Adipocyte (in vitro differentiated cells): ENCODE measurements at regions not wholly inside any gene's neighbourhood (a gene's known extent, or its start where the extent isn't known, plus 50 kb on each side); places are given as distances from the start of the nearest gene placed in this dataset.

Source experiments
- DNase-seq: peaks from one replicate; pipeline ENCODE4 v3.0.0-alpha.2; 2015; ENCODE audit warnings: low read depth
- H3K27me3 ChIP-seq: replicated peaks from 2 replicates; pipeline ENCODE4 v1.7.0; 2013; ENCODE audit warnings: mild to moderate bottlenecking, low read length, moderate library complexity; ENCODE audit not compliant: control insufficient read depth, insufficient read depth
- H3K36me3 ChIP-seq: 2 replicates; pipeline ENCODE4 v1.7.0; 2013; ENCODE audit warnings: low read length, mild to moderate bottlenecking, moderate library complexity; ENCODE audit not compliant: control insufficient read depth, insufficient read depth, severe bottlenecking
- H3K4me1 ChIP-seq: 2 replicates; pipeline ENCODE4 v1.7.0; 2013; ENCODE audit warnings: mild to moderate bottlenecking, low read length, moderate library complexity; ENCODE audit not compliant: control insufficient read depth, insufficient read depth
- H3K4me3 ChIP-seq: 2 replicates; pipeline ENCODE4 v1.7.0; 2013; ENCODE audit warnings: mild to moderate bottlenecking, low read length, moderate library complexity
- H3K9ac ChIP-seq: 2 replicates; pipeline ENCODE4 v1.7.0; 2013; ENCODE audit warnings: mild to moderate bottlenecking, low read length, moderate library complexity
- H3K9me3 ChIP-seq: 2 replicates; pipeline ENCODE4 v1.7.0; 2013; ENCODE audit warnings: mild to moderate bottlenecking, low read length, moderate library complexity; ENCODE audit not compliant: control insufficient read depth

DNA sequence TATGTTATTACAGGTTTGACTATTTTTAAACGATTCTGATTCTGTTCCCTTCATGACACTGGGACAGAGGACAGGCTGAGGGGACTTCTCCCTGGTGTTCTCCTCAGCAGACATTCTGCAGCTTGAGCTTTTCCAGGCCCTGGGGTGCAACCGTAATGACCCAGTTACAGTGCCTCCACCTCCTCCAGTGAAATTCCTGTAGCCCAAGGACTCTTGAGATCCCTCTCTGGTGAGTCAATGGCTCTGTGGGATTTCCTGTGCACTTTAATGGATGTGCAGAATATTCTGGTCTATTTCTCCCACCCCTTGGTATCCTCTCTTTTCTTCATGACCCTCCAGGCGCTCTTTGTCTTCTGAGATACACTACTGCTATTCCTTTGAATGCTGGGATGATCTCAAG, 319.3 kb downstream of the INHBA start:
- H3K9ac ChIP-seq = no peak overlapping the region
- H3K4me3 ChIP-seq = no peak overlapping the region
- no peak for DNase-seq
- no peaks in the 10 kb centered on the region for H3K27me3 ChIP-seq
- H3K9me3 ChIP-seq = no peaks in the 10 kb centered on the region
- no peaks in the 10 kb centered on the region for H3K4me1 ChIP-seq
- H3K36me3 ChIP-seq = no peaks in the 10 kb centered on the region

DNA sequence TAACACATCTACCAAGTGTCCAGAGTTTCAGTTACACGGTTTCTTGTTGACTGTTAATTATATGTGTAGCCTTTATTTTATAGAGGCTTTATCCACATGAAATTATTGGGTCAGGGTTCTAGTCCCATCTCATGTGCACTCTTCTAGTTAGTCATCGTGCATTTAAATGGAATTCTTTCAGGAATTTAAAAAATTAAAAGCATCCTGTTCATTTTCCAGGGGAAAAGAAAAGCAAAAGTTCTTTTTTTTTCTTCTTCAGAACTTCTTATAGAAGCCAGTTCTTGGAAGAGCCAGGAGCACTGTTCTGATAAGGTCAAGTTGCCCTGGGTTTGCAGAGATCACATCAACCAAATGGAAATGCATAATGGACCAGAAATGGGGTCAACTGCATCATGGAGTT, 324.7 kb downstream of the INHBA start:
- peaks cover 7% of the 10 kb centered on the region for H3K4me1 ChIP-seq
- no peak overlapping the region for H3K4me3 ChIP-seq
- H3K36me3 ChIP-seq = no peaks in the 10 kb centered on the region
- H3K9me3 ChIP-seq = no peaks in the 10 kb centered on the region
- no peaks in the 10 kb centered on the region for H3K27me3 ChIP-seq
- DNase-seq = peak; percentile 7
- no peak overlapping the region for H3K9ac ChIP-seq

DNA sequence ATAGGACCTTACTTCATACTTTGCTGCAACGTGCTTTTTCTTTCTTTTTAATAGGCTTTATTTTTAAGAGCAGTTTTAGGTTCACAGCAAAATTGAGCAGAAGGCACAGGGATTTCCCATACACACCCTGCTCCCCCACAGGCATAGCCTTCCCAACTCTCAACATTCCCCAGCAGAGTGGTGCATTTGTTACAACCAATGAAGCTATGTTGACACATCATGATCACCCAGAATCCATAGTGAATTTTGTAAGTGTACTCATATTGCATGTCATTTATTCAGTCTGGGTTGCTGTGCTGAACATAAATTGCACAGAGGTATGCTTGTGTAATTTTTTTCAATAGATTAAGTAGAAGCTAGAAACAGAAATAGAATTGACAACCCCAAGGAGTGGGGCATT, 327.3 kb downstream of the INHBA start:
- no peaks in the 10 kb centered on the region for H3K9me3 ChIP-seq
- peaks cover 7% of the 10 kb centered on the region for H3K4me1 ChIP-seq
- DNase-seq = peak; percentile 8
- no peak overlapping the region for H3K9ac ChIP-seq
- H3K36me3 ChIP-seq = no peaks in the 10 kb centered on the region
- no peaks in the 10 kb centered on the region for H3K27me3 ChIP-seq
- no peak overlapping the region for H3K4me3 ChIP-seq

DNA sequence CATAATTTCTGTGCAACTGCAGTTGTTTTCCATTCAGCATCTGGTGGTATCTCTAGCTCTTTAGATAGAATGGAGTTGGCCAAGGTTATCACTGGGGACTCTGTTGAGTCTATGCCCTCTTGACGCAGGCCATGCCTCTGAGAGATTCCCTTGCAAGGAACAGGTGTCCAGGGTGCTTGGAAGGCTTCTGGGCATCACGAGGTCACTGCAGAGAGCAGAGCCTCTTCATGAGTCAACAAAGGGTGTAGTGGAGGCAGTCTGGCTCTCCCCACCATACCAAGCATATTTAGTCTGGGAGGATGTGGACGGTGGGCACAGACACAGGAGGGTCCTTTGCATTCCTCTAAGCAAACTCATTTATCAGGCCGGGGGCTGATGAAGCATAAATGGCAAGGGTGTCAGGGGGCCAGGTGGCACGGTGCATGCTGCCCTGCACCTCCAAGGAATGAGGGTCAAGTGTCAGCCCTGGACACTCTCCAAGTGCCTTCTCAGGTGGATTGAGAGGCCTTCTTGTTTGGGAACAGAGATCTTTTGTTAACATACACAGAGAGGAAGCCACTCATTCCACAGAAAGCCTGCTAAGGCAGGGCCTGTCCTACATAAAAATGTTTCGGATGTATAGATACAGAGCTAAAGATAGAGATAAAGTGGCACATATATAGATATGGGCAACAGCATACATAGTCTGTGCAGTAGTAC, 328.6 kb downstream of the INHBA start:
- no peak overlapping the region for H3K9ac ChIP-seq
- H3K9me3 ChIP-seq = no peaks in the 10 kb centered on the region
- no peaks in the 10 kb centered on the region for H3K27me3 ChIP-seq
- DNase-seq = no peak
- peaks cover 7% of the 10 kb centered on the region for H3K4me1 ChIP-seq
- no peaks in the 10 kb centered on the region for H3K36me3 ChIP-seq
- H3K4me3 ChIP-seq = no peak overlapping the region

DNA sequence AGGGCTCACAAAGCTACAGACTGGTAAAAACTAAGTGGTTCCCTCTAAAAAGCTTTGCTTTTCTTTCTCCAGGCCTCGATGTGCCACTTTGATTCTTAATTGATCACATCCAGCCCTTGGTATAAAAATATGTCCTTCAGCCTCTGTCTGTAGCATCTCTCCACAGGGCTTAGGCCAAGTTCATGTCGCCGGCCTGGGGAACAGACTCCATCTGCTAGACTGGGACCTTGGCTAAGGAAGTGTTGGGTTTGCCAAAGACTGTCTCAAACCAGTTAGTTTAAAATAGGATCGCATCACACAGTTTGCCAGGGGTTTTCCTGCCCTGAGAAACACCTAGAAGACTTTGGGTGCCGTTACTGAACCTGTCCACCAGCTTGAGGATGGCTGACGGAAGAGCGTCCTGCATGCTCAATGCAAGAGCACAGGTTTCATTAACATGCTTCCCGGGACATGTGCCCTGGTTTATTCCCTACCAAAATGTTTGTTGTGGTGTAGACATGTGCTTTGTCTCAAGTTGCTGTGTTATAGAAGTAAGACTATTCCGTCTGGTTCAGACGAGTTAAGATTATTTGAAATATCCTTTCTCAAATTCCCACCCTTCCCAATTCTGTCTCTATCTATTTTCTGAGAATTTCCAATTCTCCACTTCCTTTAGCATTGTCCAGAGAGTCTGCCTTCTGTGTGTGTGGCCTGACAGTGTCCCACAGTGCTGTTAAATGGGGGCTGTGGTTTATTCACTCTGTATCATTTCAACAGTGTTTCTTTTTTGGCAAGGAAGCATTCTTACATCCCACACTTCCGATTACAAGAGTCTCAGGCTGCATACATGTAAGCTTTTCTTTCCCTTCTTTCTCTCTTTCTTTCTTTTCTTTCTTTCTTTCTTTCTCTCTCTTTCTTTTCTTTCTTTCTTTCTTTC, 334.7 kb downstream of the INHBA start:
- Histone ChIP-seq H3K27me3 (no peaks in the 10 kb centered on the region), H3K4me3 (no peak overlapping the region), H3K9ac (no peak overlapping the region), H3K9me3 (no peaks in the 10 kb centered on the region), H3K4me1 (no peaks in the 10 kb centered on the region), H3K36me3 (no peaks in the 10 kb centered on the region)
- DNase-seq = no peak

DNA sequence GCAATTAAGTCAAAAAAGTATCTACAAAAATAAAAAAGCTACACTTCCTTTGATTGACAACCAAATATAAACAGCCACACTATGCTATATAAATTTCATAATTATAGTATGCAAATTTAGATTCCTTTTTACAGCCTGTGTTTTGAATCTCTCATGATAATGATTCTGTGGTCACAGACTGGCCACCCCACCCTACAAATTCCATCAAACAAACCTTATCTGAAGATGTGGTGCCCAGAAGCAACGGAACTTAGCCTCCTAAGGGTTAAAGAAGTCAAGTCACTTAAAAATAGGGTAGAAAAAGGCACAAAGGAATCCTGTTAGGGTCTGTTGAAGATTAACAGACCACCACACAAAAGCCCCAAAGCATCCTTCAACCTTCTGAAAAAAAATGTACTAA, 351.8 kb downstream of the INHBA start:
- Histone ChIP-seq H3K9ac (no peak overlapping the region), H3K36me3 (no peaks in the 10 kb centered on the region), H3K4me1 (no peaks in the 10 kb centered on the region), H3K9me3 (no peaks in the 10 kb centered on the region), H3K27me3 (no peaks in the 10 kb centered on the region), H3K4me3 (no peak overlapping the region)
- no peak for DNase-seq

DNA sequence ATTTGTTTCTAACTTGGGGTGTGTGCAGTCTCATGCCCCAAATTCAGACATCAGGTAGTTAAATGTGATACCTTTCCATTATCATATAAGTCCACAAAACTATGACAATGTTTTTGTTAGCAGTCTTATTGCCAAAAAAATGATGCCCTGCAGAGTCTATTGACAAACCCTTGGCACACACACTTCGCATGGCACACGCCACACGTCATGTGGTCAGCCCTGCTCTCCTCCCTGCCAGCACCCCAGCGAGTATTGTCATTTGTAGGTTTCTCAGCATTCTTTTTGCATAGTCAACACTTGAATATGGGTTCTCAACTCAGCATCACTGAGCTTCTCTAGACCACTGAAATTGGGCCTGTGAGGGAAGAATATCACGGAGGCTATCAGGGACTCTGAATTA, 356.0 kb downstream of the INHBA start:
- no peak for DNase-seq
- Histone ChIP-seq H3K27me3 (no peaks in the 10 kb centered on the region), H3K4me1 (no peaks in the 10 kb centered on the region), H3K4me3 (no peak overlapping the region), H3K9ac (no peak overlapping the region), H3K9me3 (no peaks in the 10 kb centered on the region), H3K36me3 (no peaks in the 10 kb centered on the region)

DNA sequence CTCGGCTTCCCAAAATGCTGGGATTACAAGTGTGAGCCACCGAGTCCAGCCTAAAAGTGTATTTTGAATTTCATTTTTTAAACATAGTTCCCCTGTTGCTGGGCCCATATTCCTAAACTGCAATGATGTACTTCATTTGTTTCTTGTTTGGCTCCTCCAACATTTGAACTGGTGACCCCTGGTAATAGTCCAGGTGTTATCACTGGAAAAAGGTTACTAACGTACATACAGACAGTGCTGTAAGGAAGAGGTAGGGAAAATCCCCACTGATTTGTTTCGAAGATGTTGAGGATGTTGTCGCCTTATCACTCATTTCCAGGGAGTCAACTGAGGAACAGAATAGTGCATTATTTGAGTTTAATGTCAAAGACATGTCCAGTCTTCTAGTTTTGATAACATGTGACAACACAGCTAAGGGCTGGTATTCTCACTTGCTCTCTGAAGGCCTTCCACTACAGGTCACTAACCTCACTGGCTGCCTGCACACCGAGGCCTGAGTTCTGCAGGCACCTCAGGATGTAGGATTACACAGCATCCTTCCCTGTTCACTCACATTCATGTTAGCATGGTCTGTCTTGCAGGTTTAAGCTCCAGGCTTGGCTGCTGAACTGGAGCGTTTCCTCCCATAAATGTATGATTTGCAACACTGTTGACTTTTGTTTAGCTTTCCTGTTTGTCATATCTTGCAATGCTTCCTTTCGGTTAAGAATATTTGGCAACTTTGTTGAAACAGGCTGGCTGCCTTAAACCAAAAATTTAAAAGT, 362.8 kb downstream of the INHBA start:
- Histone ChIP-seq H3K4me1 (peaks cover 3% of the 10 kb centered on the region), H3K9ac (no peak overlapping the region), H3K4me3 (no peak overlapping the region), H3K36me3 (no peaks in the 10 kb centered on the region), H3K27me3 (no peaks in the 10 kb centered on the region), H3K9me3 (no peaks in the 10 kb centered on the region)
- DNase-seq = no peak

DNA sequence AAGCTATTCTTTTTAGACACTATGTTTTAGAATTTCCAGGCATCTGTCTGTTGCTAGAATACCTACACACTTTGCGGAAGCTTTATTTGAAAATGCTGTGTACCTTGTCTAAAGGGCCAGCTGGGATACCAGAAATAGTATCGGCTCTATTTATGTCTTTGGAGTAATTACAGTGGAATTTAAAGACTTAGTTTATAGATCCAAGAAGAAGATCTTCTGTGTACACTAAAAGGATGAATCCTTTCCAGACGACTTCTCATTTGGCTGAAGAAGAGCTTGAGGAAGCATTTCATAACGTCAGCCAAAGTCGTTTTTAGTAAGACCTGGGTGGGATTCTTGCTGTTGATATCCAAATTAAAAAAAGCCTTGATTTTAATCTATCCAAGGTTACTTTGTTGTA, 365.9 kb downstream of the INHBA start:
- peak; percentile 6 for DNase-seq
- peaks cover 10% of the 10 kb centered on the region for H3K4me1 ChIP-seq
- H3K27me3 ChIP-seq = no peaks in the 10 kb centered on the region
- H3K4me3 ChIP-seq = no peak overlapping the region
- no peak overlapping the region for H3K9ac ChIP-seq
- H3K36me3 ChIP-seq = no peaks in the 10 kb centered on the region
- no peaks in the 10 kb centered on the region for H3K9me3 ChIP-seq

DNA sequence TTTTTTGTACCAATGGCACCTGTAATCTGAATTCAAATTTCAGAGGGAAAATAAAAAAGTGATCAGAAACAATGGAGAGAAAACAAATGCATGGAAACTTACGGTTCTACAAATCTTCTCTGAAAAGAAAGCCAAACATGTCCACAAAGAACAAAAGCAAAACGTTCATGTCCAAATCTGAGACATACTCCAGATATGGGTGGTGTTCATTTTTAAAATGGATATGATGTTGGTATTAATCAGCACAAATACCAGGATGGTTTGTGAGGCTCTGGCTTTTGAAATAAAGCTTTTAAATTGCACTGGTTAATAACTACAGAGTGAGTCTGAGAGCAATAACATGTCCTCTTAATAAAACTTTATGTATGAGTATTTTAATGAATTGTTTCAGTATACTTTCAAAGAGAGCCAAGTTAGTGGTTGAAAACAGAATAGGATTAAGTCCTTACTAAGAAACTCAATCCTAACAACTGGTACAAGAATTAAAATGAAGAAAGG, 366.4 kb downstream of the INHBA start:
- Histone ChIP-seq H3K4me3 (no peak overlapping the region), H3K9me3 (no peaks in the 10 kb centered on the region), H3K9ac (no peak overlapping the region), H3K27me3 (no peaks in the 10 kb centered on the region), H3K36me3 (no peaks in the 10 kb centered on the region), H3K4me1 (peaks cover 10% of the 10 kb centered on the region)
- DNase-seq = no peak
